Osteoblast (primary cell): ENCODE measurements at regions not wholly inside any gene's neighbourhood (a gene's known extent, or its start where the extent isn't known, plus 50 kb on each side); places are given as distances from the start of the nearest gene placed in this dataset.

Source experiments
- DNase-seq: peaks from one replicate; pipeline ENCODE4 v3.0.0; 2011; ENCODE audit warnings: low spot score, mixed read lengths; ENCODE audit not compliant: insufficient read length; ENCODE audit errors: missing footprints
- H2AFZ ChIP-seq: 2 replicates; pipeline ENCODE4 v1.6.0; 2011; ENCODE audit warnings: mild to moderate bottlenecking, low read length
- H3K27ac ChIP-seq: 2 replicates; pipeline ENCODE4 v1.5.1; 2011; ENCODE audit warnings: mild to moderate bottlenecking, low read depth, low read length, moderate library complexity
- H3K27me3 ChIP-seq: 2 replicates; pipeline ENCODE4 v1.6.0; 2012; ENCODE audit warnings: mild to moderate bottlenecking, control low read depth, inconsistent platforms, low read length, moderate library complexity; ENCODE audit not compliant: insufficient read depth
- H3K36me3 ChIP-seq: 2 replicates; pipeline ENCODE4 v1.5.1; 2011; ENCODE audit warnings: mild to moderate bottlenecking, low read length, control low read depth, moderate library complexity; ENCODE audit not compliant: insufficient read depth
- H3K4me1 ChIP-seq: 2 replicates; pipeline ENCODE4 v1.5.1; 2011; ENCODE audit warnings: mild to moderate bottlenecking, low read length, control low read depth, moderate library complexity; ENCODE audit not compliant: insufficient read depth
- H3K4me2 ChIP-seq: 2 replicates; pipeline ENCODE4 v1.6.0; 2011; ENCODE audit warnings: mild to moderate bottlenecking, low read length; ENCODE audit not compliant: insufficient read depth
- H3K4me3 ChIP-seq: fragments of 200-600 bp; sonication (generic); 3 replicates; pipeline ENCODE4 v1.5.1; 2012; ENCODE audit warnings: mild to moderate bottlenecking, low read length, inconsistent platforms; ENCODE audit not compliant: insufficient read depth
- H3K79me2 ChIP-seq: 2 replicates; pipeline ENCODE4 v1.6.0; 2012; ENCODE audit warnings: mild to moderate bottlenecking, low read length, control low read depth, inconsistent platforms; ENCODE audit not compliant: insufficient read depth
- H3K9me3 ChIP-seq: 2 replicates; pipeline ENCODE4 v1.5.1; 2011; ENCODE audit warnings: low read depth, low read length, control low read depth
- H4K20me1 ChIP-seq: 2 replicates; pipeline ENCODE4 v1.6.0; 2012; ENCODE audit warnings: mild to moderate bottlenecking, low read length, control low read depth; ENCODE audit not compliant: insufficient read depth
- CTCF ChIP-seq: IDR thresholded peaks from 2 replicates; pipeline ENCODE4 v1.5.1; 2011; ENCODE audit warnings: mild to moderate bottlenecking, low read depth, low read length, moderate library complexity; ENCODE audit errors: extremely low read depth

- Histone ChIP-seq H3K27me3 (no peaks in the 10 kb centered on the region), H4K20me1 (no peaks in the 10 kb centered on the region), H3K4me3 (no peak overlapping the region), H3K4me2 (no peak overlapping the region), H3K4me1 (no peaks in the 10 kb centered on the region), H3K27ac (no peak overlapping the region), H3K79me2 (no peaks in the 10 kb centered on the region), H3K9me3 (no peaks in the 10 kb centered on the region), H2AFZ (no peak overlapping the region), H3K36me3 (no peaks in the 10 kb centered on the region)
- TF ChIP-seq CTCF: no peak
- no peak for DNase-seq
Measured at GRCh38 chr3:189406148-189406547, 225.0 kb upstream of the TP63 start.

GRCh38 chr3:189410522-189410921, 220.7 kb upstream of the TP63 start:
- H3K36me3 ChIP-seq: no peaks in the 10 kb centered on the region
- no peak overlapping the region for H3K4me3 ChIP-seq
- TF ChIP-seq CTCF: no peak
- H3K4me2 ChIP-seq: no peak overlapping the region
- H3K27ac ChIP-seq: no peak overlapping the region
- H3K9me3 ChIP-seq: no peaks in the 10 kb centered on the region
- DNase-seq: no peak
- no peak overlapping the region for H2AFZ ChIP-seq
- H4K20me1 ChIP-seq: no peaks in the 10 kb centered on the region
- H3K27me3 ChIP-seq: no peaks in the 10 kb centered on the region
- no peaks in the 10 kb centered on the region for H3K79me2 ChIP-seq
- no peaks in the 10 kb centered on the region for H3K4me1 ChIP-seq

- no peak for DNase-seq
- H3K27ac ChIP-seq: no peak overlapping the region
- H3K9me3 ChIP-seq: no peaks in the 10 kb centered on the region
- H3K4me1 ChIP-seq: no peaks in the 10 kb centered on the region
- no peaks in the 10 kb centered on the region for H4K20me1 ChIP-seq
- H3K27me3 ChIP-seq: no peaks in the 10 kb centered on the region
- H2AFZ ChIP-seq: no peak overlapping the region
- no peak overlapping the region for H3K4me3 ChIP-seq
- H3K4me2 ChIP-seq: no peak overlapping the region
- no peaks in the 10 kb centered on the region for H3K36me3 ChIP-seq
- H3K79me2 ChIP-seq: no peaks in the 10 kb centered on the region
- TF ChIP-seq CTCF: no peak
Measured at GRCh38 chr3:189419038-189419437, 212.2 kb upstream of the TP63 start.

GRCh38 chr3:189419683-189420082, 211.5 kb upstream of the TP63 start:
- Histone ChIP-seq H2AFZ (no peak overlapping the region), H3K4me2 (no peak overlapping the region), H3K27ac (no peak overlapping the region), H3K79me2 (no peaks in the 10 kb centered on the region), H3K9me3 (no peaks in the 10 kb centered on the region), H3K4me1 (no peaks in the 10 kb centered on the region), H3K27me3 (no peaks in the 10 kb centered on the region), H3K4me3 (no peak overlapping the region), H3K36me3 (no peaks in the 10 kb centered on the region), H4K20me1 (no peaks in the 10 kb centered on the region)
- no peak for DNase-seq
- no peak for TF ChIP-seq CTCF
